NCI-H2107 treated with DMSO at 0.1 percent for 48 hours (cell line): ENCODE measurements at regions not wholly inside any gene's neighbourhood (a gene's known extent, or its start where the extent isn't known, plus 50 kb on each side); places are given as distances from the start of the nearest gene placed in this dataset.
"Not testable (repeated sequence)": the region's sequence is repeated elsewhere in the genome, so short reads cannot be mapped to it uniquely, and the experiment has no call there.

Experiments used
- DNase-seq: peaks from one replicate; lab custom pipeline; 2025; ENCODE audit not compliant: unreplicated experiment; lab: John Stamatoyannopoulos, UW

DNA sequence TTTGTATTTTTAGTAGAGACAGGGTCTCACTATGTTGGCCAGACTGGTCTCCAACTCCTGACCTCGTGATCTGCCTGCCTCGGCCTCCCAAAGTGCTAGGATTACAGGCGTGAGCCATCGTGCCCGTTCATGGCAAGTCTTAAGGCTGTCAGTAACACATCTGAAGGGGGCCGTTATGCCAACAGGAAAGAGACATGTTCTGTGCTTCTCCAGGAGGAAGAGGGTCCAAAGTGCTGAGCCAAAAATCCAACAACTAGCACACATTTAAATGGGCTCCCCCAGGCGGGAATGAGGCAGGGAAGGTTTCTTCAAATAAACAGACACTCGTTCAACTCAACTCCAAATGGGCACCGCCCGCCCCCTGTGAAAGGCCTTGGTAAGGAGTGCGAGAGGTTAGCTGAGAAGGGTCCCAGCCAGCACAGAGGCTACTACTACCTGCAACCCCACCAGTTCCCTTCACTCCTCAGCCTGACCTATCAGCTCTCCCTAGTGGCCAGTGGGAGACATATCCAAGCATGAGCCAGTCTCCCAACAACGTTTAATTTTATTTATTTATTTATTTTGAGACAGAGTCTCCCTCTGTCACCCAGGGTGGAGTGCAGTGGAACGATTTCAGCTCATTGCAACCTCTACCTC is 84.1 kb upstream of the DMRT1 start:
- DNase-seq, result no peak

DNA sequence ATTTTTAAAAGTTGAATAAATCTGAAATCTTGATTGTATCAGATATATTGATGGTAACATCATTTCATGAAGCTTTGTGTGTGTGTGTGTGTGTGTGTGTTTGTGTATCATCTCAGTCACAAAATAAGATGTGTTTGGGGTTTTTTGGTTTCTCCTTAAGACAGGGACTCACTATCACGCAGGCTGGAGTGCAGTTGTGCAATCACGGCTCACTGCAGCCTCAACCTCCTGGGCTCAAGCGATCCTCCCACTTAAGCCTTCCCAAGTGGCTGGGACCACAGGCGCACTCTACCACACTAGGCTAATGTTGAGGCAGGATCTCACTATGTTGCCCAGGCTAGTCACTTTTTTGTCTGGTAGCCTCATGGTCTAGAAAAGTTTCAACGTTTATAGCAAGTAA is 83.4 kb upstream of the DMRT1 start:
- no peak for DNase-seq

DNA sequence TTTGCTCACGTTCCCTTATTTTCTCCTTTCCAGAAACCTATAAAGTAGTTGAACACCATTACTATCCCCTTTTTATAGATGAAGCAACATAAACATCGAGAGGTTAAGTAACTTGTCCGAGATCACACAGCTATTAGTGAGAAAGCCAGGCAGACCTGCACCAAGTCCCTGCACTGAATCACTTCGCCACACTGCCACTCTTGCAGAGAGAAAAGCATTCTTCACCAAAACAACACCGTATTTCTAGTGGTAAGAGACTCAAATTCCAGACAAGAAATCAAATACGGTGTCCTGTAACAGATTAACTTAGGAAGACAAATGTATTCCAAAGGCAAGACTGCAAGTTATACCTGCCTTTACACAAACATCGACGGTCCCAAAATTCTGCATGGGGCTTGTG is 82.0 kb upstream of the DMRT1 start:
- no peak for DNase-seq

DNA sequence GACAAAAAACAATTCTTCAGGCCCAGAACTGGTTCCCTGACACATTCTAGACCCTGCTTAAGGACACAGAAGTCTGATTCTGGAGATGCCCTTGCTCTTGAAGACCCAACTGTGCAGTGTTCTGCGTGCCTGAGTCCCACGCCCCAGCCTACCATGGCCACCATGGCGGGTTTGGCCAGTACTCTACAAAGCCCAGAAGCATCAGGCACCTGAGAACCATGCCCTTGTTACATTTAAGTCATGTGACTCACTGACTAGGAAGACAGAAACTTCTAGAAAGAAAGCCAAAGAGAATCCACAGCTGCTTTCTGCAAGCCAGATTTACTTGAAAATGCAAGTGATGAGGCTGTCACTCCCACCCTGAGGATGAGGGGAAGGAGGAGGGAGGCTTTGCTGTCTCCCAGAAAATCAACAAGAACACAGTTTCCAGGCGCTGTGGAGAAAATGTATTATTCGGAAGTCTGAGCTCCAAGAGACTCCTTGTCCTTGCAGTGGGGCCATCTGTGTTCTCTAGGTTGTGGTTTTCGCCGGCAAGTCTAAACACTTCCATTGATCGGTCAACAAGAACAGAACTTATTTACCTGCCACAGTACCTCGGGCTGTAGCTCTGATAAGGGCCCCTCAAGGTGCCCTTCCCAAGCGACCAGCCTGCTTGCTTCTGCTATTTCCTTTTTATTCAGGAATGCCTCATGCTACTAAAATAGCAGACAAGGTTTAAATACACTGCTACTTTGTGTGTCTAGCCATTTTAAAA is 81.3 kb upstream of the DMRT1 start:
- no peak for DNase-seq

DNA sequence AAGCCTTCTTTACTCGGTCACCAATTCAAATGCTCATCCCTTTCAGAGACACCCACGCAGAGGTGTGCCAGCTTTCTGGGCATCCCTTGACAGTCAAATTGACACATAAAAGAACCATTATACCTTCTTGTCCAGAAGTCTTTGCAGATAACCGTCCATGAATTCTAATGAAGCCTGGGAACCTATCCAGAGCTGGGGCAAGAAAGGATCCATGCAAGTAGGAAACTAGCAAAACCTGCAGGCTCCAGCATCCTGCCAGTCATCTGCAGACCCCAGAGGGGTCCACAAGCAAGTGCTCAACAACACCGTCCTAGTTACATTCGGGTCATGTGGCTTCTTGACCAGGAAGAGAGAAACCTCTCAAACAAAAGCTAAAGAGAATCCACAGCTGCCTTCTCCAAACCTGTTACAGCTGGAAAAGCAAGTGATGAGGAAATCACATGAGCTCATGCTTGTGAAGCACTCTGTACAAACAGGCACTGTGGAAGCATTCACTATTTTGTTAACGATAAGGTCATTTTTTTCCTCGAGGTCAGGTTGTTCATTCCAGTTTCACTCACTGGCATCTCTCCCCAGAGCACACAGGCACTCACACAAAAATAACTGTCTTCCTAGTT is 80.2 kb upstream of the DMRT1 start:
- no peak for DNase-seq

DNA sequence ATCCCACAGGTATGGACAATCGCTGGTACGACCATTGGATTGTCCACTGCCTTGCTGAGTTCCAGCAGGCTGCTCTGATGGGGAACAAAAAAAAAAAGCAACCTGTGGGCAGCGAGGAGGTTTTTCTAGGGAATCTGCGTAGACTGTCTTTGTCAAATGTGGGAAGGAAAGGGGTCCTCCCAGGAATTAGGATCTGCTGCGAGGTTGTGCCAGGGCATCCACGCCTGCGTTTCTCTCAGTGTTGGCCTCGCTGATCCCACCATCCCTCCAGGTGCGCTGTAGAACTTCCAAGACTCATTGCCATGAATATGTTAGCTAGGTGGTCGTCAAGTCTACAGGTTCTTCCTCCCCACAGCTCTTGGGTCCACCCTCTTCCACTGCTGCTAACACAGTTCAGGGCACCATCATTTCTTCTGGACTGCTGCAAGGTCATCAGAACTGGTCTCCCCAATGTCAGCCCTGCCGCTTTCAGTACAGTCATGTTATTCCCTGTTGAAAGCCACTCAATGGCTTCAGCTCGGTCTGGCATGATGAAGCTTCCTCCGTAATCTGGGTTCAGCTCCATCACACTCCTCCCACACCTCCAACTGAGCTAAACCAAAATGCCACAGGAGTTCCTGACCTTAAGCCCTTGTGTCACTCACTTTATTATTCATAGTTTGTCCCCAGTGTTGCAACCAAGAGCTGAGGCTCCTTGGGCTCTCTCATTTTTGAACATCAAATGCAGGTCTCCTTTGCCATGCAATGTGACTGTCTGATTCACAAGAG is 79.5 kb upstream of the DMRT1 start:
- no peak for DNase-seq

DNA sequence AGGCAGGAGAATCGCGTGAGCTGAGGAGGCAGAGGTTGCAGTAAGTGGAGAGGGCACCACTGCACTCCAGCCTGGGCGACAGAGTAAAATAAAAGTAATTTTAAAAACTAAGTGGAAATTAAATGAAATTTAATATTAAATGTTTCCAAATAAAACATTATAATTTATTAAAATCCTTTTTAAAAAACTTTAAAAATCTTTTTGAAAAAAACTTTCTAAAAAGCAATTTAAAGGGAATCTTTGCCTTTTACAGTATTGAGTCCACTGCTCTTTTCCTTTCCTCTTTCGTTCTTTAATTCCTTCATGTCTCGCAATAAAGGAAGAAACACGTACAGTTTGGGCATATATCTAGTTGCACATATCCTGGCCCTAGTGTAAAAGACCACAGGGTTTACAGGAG is 77.8 kb upstream of the DMRT1 start:
- no peak for DNase-seq

DNA sequence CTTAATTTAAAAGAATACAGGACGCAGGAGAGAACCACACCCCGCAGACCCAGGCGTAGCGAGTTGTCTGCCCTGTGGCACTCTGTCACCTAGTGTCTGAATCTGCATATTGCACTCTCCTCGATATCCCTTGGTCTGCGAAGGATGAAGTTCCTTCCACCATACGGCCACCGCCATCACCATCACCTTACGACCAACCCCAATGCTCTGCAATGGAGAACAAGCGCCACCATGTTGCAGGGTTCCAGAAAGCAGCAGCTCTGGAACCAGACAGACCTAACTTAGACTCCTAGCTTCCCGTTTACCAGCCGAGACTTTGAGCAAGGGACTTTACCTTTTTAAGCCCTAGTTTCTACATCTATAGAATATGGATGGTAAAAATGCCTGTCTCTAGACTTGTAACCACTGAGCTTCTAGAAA is 77.4 kb upstream of the DMRT1 start:
- peak; percentile 22 for DNase-seq

DNA sequence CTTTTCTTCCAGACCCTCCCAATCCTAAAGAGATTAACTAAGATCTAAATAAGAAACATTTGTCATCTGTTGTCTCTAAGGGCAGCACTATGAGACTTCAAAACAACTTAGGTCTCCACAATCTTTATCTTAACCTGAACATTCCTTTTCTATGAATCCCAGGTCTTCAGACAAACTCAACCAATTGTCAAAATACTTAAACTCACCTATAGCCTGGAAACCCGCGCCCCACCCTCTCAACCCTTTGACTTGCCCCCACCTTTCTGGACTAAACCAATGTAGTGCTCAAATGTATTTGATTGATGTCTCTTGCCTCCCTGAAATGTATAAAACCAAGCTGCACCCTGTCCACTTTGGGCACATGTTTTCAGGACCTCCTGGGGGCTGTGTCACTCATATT is 76.5 kb upstream of the DMRT1 start:
- DNase-seq, result no peak

DNA sequence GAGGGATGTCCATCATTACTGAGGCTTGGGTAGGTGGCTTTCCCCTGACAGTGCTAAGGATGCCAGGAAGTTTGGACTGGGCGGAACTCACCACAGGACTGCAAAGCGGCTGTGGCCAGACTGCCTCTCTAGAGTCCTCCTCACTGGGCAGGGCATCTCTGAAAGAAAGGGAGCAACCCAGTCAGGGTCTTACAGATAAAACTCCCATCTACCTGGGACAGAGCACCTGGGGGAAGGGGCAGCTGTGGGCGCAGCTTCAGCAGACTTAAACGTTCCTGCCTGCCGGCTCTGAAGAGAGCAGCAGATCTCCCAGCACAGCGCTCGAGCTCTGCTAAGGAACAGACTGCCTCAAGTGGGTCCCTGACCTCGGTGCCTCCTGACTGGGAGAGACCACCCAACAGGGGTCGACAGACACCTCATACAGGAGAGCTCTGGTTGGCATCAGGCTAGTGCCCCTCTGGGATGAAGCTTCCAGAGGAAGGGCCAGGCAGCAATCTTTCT is 74.4 kb upstream of the DMRT1 start:
- DNase-seq, result not testable (repeated sequence)

DNA sequence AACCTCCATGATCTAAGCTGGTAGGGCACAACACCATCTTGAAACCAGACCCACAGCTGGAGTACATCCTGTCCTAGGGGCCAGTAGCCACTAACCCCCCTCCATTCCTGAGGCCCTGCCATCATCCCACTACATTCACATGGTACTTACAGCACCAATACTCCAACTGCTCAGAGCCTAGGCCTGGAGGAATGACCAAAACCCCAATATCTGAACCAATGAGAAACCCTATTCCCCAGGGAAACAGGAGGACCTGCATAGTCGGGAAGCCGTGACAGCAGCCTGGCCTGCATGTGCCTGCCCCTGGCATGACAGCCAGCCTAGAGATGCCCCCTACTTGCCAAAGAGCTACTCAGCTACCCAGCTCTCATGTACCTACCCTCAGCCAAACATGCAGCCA is 65.4 kb upstream of the DMRT1 start:
- DNase-seq, result no peak

DNA sequence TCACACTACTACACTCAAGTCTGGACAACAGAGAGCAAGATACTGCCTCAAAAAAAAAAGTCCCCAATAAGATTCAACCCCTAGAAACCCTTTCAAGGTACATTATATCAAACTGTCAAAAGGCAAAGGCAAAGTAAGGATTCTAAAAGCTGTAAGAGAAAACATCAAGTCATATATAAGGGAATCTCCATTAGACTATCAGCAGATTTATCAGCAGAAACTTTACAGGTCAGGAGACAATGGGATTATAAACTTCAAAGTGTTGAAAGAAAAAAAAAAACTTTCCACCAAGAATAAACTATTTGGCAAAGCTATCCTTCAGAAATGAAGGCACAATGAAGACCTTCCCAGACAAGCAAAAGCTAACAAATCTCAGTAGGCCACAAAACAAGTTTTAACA is 63.5 kb upstream of the DMRT1 start:
- no peak for DNase-seq

DNA sequence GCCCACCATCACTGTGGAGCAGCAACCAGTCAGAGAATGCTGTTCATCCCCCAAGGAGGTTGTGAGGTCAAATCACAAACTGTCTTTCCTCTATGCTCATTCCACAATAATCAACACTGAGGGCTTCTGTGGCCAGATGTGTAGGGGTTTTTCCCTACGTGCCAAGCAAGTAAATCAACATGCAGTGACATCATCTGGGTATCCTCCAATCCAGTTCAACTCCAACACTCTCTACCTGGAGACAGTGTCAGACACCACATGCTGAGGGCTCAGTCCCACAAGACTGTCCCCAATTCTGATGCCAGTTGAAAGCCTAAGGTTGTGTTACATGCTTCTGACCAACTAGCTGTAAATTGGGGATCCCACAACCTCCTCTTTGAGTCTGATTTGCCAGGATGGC is 57.3 kb upstream of the DMRT1 start:
- no peak for DNase-seq

DNA sequence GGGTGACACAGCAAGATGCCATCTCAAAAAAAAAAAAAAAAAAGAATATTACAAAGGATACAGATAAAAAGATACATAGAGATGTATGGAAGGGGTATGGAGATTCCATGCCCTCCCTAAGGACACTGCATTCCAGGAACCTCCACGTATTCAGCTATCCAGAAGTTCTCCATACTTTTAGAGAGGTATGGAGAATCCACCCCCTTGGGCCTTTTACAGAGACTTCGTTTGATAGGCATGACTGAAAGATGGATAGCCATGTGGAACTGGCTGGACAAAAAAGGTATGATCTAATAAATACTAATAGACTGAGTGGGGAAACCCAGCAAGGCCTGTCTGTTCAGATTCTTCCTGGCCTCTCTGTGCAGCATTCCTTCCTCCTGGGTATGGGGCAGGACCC is 56.6 kb upstream of the DMRT1 start:
- DNase-seq, result no peak

DNA sequence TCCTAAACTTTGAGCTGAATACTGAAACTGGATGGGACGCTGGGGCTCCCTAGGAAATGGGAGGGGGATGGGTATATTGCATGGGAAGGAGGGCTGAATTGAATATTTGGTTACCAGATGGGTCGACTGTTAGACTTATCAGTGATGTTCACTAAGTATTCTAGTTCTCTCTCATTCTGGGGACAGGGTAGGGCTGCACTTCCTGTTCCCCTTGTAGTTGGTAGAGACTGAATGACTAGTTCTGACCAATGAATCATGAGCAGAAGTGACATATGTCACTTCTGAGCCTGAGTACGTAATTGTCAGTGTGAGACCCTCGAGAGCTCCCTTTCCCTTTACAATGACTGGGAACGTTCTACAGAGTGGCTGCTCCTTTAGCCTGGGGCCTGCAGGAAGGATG is 55.5 kb upstream of the DMRT1 start:
- DNase-seq, result no peak

DNA sequence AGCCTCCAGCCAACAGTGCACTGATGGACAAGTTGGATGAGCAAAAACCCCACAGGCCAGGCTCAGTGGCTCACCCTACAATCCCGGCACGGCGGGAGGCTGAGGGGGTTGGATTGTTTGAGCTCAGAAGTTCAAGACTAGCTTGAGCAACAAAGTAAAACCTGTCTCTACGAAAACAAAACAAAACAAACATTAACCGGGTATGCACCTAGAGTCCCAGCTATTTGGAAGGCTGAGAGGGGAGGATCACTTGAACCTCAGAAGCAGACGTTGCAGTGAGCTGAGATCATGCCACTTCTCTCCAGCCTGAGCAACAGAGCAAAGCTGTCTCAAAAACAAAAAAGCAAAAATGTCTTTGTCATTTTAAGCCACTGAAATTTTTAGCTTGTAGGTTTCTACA is 55.1 kb upstream of the DMRT1 start:
- DNase-seq, result no peak

DNA sequence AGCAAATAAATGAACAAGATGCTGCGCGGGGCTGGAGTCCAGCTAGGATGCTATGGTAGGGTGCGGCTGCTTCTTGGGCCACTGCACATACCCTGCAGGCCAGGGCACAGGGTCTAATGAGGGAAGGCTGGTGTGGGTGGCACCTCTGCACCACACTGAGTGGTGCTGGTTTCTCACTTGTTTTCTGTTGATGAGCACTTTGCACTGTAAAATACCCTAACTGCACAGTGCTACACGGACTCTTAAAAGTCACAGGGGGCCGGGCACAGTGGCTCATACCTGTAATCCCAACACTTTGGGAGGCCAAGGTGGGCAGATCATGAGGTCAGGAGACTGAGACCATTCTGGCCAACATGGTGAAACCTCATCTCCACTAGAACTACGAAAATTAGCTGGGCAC is 52.7 kb upstream of the DMRT1 start:
- DNase-seq, result no peak
